DND-41 (cell line): ENCODE measurements at regions not wholly inside any gene's neighbourhood (a gene's known extent, or its start where the extent isn't known, plus 50 kb on each side); places are given as distances from the start of the nearest gene placed in this dataset.
"Not testable (repeated sequence)": the region's sequence is repeated elsewhere in the genome, so short reads cannot be mapped to it uniquely, and the experiment has no call there.

Experiments used
- ATAC-seq: fragments of 200-7000 bp; cut with Tn5 transposase; 3 replicates; pipeline ENCODE4 v1.9.1; 2021; ENCODE audit warnings: low read depth; ENCODE audit not compliant: insufficient read depth
- DNase-seq: peaks from one replicate; pipeline ENCODE4 v3.0.0-alpha.2; 2020
- H2AFZ ChIP-seq: 2 replicates; pipeline ENCODE4 v1.6.0; 2012; ENCODE audit warnings: low read depth, low read length
- H3K27ac ChIP-seq: 2 replicates; pipeline ENCODE4 v1.5.1; 2012; ENCODE audit warnings: low read length, inconsistent platforms
- H3K27me3 ChIP-seq: fragments of 200-600 bp; sonication (generic); 2 replicates; pipeline ENCODE4 v1.6.0; 2012; ENCODE audit warnings: low read length, mild to moderate bottlenecking, inconsistent platforms; ENCODE audit not compliant: insufficient read depth, poor library complexity
- H3K36me3 ChIP-seq: 2 replicates; pipeline ENCODE4 v1.5.1; 2012; ENCODE audit warnings: low read length, inconsistent platforms; ENCODE audit not compliant: insufficient read depth
- H3K4me1 ChIP-seq: 2 replicates; pipeline ENCODE4 v1.5.1; 2012; ENCODE audit warnings: mild to moderate bottlenecking, low read length; ENCODE audit not compliant: insufficient read depth
- H3K4me2 ChIP-seq: 2 replicates; pipeline ENCODE4 v1.6.0; 2012; ENCODE audit warnings: mild to moderate bottlenecking, moderate library complexity, low read length, inconsistent platforms; ENCODE audit not compliant: insufficient read depth
- H3K4me3 ChIP-seq, 2 experiments: fragments of 200-600 bp in 1 of 2; shearing (Covaris generic) in 1 of 2; 2 replicates each; pipeline ENCODE4 v1.5.1; 2012 to 2016; ENCODE audit warnings: inconsistent platforms in 2 of 2, low read length in 2 of 2, mild to moderate bottlenecking in 2 of 2, low read depth in 1 of 2, moderate library complexity in 1 of 2
- H3K79me2 ChIP-seq: 2 replicates; pipeline ENCODE4 v1.6.0; 2012; ENCODE audit warnings: low read length, inconsistent platforms; ENCODE audit not compliant: insufficient read depth
- H3K9ac ChIP-seq: 2 replicates; pipeline ENCODE4 v1.6.0; 2012; ENCODE audit warnings: low read depth, mild to moderate bottlenecking, inconsistent platforms, low read length, moderate library complexity
- H3K9me3 ChIP-seq: 2 replicates; pipeline ENCODE4 v1.5.1; 2012; ENCODE audit warnings: low read length, moderate library complexity, mild to moderate bottlenecking, inconsistent platforms; ENCODE audit not compliant: insufficient read depth, severe bottlenecking
- H4K20me1 ChIP-seq: 2 replicates; pipeline ENCODE4 v1.6.0; 2012; ENCODE audit warnings: low read length; ENCODE audit not compliant: insufficient read depth
- CTCF ChIP-seq: IDR thresholded peaks from 2 replicates; pipeline ENCODE4 v1.5.1; 2012; ENCODE audit warnings: borderline replicate concordance, low read length, moderate library complexity, mild to moderate bottlenecking; ENCODE audit not compliant: poor library complexity, severe bottlenecking; ENCODE audit errors: extremely low read depth
- EZH2 ChIP-seq: IDR thresholded peaks from 3 replicates; pipeline ENCODE4 v1.6.1; 2012; ENCODE audit warnings: borderline replicate concordance, low read depth, mild to moderate bottlenecking, moderate library complexity, low read length, inconsistent platforms; ENCODE audit not compliant: severe bottlenecking

DNA sequence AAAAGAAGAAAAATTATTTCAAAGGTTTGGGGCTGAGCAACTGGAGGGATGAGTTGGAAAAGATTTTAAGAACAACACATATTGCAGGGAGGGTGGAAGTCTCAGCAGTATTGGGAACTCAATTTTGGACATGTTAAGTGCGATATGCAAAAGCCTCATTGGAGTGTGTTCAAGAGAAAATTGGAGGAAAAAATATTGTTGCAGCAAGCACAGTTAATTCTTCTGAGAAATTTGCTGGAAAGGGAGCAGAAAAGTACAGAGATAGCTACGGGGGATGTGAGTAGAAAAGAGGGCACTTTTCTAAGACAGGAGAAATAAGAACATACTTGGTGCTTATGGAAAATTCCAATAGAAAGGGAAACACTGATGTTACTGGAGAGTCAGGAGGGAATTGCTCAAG, 59.8 kb upstream of the MAGI2 start:
- no peaks in the 10 kb centered on the region for H3K4me1 ChIP-seq
- no peaks in the 10 kb centered on the region for H4K20me1 ChIP-seq
- ATAC-seq (no peak), DNase-seq (no peak)
- H3K9ac ChIP-seq = no peak overlapping the region
- H2AFZ ChIP-seq = no peak overlapping the region
- no peaks in the 10 kb centered on the region for H3K36me3 ChIP-seq
- no peak overlapping the region for H3K27ac ChIP-seq
- H3K27me3 ChIP-seq = no peaks in the 10 kb centered on the region
- H3K9me3 ChIP-seq = no peaks in the 10 kb centered on the region
- no peak for TF ChIP-seq EZH2
- no peak for TF ChIP-seq CTCF
- H3K4me2 ChIP-seq = no peak overlapping the region
- no peaks in the 10 kb centered on the region for H3K79me2 ChIP-seq
- no peak overlapping the region for H3K4me3 ChIP-seq

GRCh38 chr7:79512261-79512660, 58.8 kb upstream of the MAGI2 start:
- no peak for TF ChIP-seq CTCF
- no peak for TF ChIP-seq EZH2
- H3K36me3 ChIP-seq = no peaks in the 10 kb centered on the region
- no peak overlapping the region for H3K4me2 ChIP-seq
- H4K20me1 ChIP-seq = no peaks in the 10 kb centered on the region
- H3K27ac ChIP-seq = no peak overlapping the region
- H3K9ac ChIP-seq = no peak overlapping the region
- H2AFZ ChIP-seq = no peak overlapping the region
- no peaks in the 10 kb centered on the region for H3K79me2 ChIP-seq
- no peaks in the 10 kb centered on the region for H3K27me3 ChIP-seq
- no peaks in the 10 kb centered on the region for H3K9me3 ChIP-seq
- H3K4me3 ChIP-seq = no peak overlapping the region
- no peak for ATAC-seq
- H3K4me1 ChIP-seq = no peaks in the 10 kb centered on the region
- DNase-seq = no peak

DNA sequence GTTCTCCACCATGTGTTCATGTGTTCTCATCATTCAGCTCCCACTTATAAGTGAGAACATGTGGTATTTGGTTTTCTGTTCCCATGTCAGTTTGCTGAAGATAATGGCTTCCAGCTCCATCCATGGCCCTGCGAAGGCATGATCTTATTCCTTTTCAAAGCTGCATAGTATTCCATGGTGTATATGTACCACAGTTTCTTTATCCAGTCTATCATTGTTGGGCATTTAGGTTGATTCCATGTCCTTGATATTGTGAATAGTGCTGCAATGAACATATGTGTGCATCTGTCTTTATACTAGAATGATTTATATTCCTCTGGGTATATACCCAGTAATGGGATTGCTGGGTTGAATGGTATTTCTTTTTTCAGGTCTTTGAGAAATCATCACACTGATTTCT, 57.6 kb upstream of the MAGI2 start:
- not testable (repeated sequence) for H3K4me1 ChIP-seq, H3K36me3 ChIP-seq, H2AFZ ChIP-seq, H3K9ac ChIP-seq, H3K4me3 ChIP-seq, H4K20me1 ChIP-seq, H3K27ac ChIP-seq, H3K9me3 ChIP-seq, H3K79me2 ChIP-seq, H3K4me2 ChIP-seq, ATAC-seq, DNase-seq, H3K27me3 ChIP-seq

- TF ChIP-seq CTCF = no peak
- TF ChIP-seq EZH2 = no peak
- no peak overlapping the region for H3K27ac ChIP-seq
- H4K20me1 ChIP-seq = no peaks in the 10 kb centered on the region
- H3K4me2 ChIP-seq = no peak overlapping the region
- DNase-seq = no peak
- no peaks in the 10 kb centered on the region for H3K27me3 ChIP-seq
- no peak overlapping the region for H3K4me3 ChIP-seq
- no peaks in the 10 kb centered on the region for H3K36me3 ChIP-seq
- no peaks in the 10 kb centered on the region for H3K9me3 ChIP-seq
- ATAC-seq = no peak
- H2AFZ ChIP-seq = no peak overlapping the region
- H3K4me1 ChIP-seq = no peaks in the 10 kb centered on the region
- H3K79me2 ChIP-seq = no peaks in the 10 kb centered on the region
- no peak overlapping the region for H3K9ac ChIP-seq
Measured at GRCh38 chr7:79507131-79507530, 53.7 kb upstream of the MAGI2 start.
